ENCODE measurements at regions not wholly inside any gene's neighbourhood (a gene's known extent, or its start where the extent isn't known, plus 50 kb on each side); places are given as distances from the start of the nearest gene placed in this dataset.

GRCh38 chr2:45074713-45075112 is 65.5 kb upstream of the SIX2 start:
- Histone ChIP-seq H3K79me2 (replicated peaks; ENCODE audit: insufficient read depth, low read length) (no peaks in the 10 kb centered on the region), H3K27me3 (ENCODE audit: insufficient read depth, low read depth, low read length) (no peaks in the 10 kb centered on the region), H3K36me3 (ENCODE audit: insufficient read depth, low read length) (no peaks in the 10 kb centered on the region), H2AFZ (ENCODE audit: low read depth, low read length) (no peak overlapping the region), H3K9me2 (ENCODE audit: insufficient read depth, low read length) (no peaks in the 10 kb centered on the region), H3K4me3 (ENCODE audit: low read length) (no peak overlapping the region), H3K4me2 (ENCODE audit: low read length) (no peak overlapping the region), H3K9ac (ENCODE audit: low read length) (no peak overlapping the region), H3K9me3 (ENCODE audit: low read length) (no peaks in the 10 kb centered on the region), H3K27ac (ENCODE audit: low read length) (no peak overlapping the region), H4K20me1 (ENCODE audit: insufficient read depth) (no peaks in the 10 kb centered on the region), H3F3A (ENCODE audit: insufficient read depth, low read length, poor library complexity, severe bottlenecking) (no peaks in the 10 kb centered on the region)
- TF ChIP-seq TAF1 (IDR thresholded peaks at IDR 0.05; ENCODE audit: low read depth) (no peak), EZH2 (IDR thresholded peaks at IDR 0.05; ENCODE audit: borderline replicate concordance, insufficient read depth, low read length, poor library complexity, severe bottlenecking) (no peak), SMC3 (conservative IDR thresholded peaks at IDR 0.05; ENCODE audit: poor library complexity) (no peak), REST (IDR thresholded peaks at IDR 0.05; ENCODE audit: borderline replicate concordance) (no peak), CTCF (IDR thresholded peaks at IDR 0.05; ENCODE audit: poor library complexity, severe bottlenecking) (no peak), POLR2AphosphoS5 (IDR thresholded peaks at IDR 0.05) (no peak), EP300 (conservative IDR thresholded peaks at IDR 0.05; ENCODE audit: poor library complexity, severe bottlenecking) (no peak), RAD21 (conservative IDR thresholded peaks at IDR 0.05) (no peak), MXI1 (conservative IDR thresholded peaks at IDR 0.05; ENCODE audit: poor library complexity, severe bottlenecking) (no peak)

GRCh38 chr2:45072862-45073237 is 63.6 kb upstream of the SIX2 start:
- Histone ChIP-seq H3K36me3 (ENCODE audit: insufficient read depth, low read length) (no peaks in the 10 kb centered on the region), H3K27ac (ENCODE audit: low read length) (no peak overlapping the region), H3F3A (ENCODE audit: insufficient read depth, low read length, poor library complexity, severe bottlenecking) (no peaks in the 10 kb centered on the region), H3K4me2 (ENCODE audit: low read length) (no peak overlapping the region), H3K27me3 (ENCODE audit: insufficient read depth, low read depth, low read length) (no peaks in the 10 kb centered on the region), H3K4me3 (ENCODE audit: low read length) (no peak overlapping the region), H3K79me2 (replicated peaks; ENCODE audit: insufficient read depth, low read length) (no peaks in the 10 kb centered on the region), H4K20me1 (ENCODE audit: insufficient read depth) (no peaks in the 10 kb centered on the region), H3K9me2 (ENCODE audit: insufficient read depth, low read length) (no peaks in the 10 kb centered on the region), H2AFZ (ENCODE audit: low read depth, low read length) (no peak overlapping the region), H3K9me3 (ENCODE audit: low read length) (no peaks in the 10 kb centered on the region), H3K9ac (ENCODE audit: low read length) (no peak overlapping the region)
- TF ChIP-seq EZH2 (IDR thresholded peaks at IDR 0.05; ENCODE audit: borderline replicate concordance, insufficient read depth, low read length, poor library complexity, severe bottlenecking), result no peak
- no peak for TF ChIP-seq EP300 (conservative IDR thresholded peaks at IDR 0.05; ENCODE audit: poor library complexity, severe bottlenecking)
